ENCODE measurements at regions not wholly inside any gene's neighbourhood (a gene's known extent, or its start where the extent isn't known, plus 50 kb on each side); places are given as distances from the start of the nearest gene placed in this dataset.
A peak's percentile ranks its signal among the peaks of the same experiment; 100 is the strongest.

- no peak for DNase-seq (ENCODE audit: low read depth in 2 of 2)
Observed at GRCh38 chr12:127656266-127656665, 610.7 kb upstream of the TMEM132C start.

- DNase-seq (ENCODE audit: low read depth in 2 of 2): no peak
Observed at GRCh38 chr12:127657036-127657435, 609.9 kb upstream of the TMEM132C start.

GRCh38 chr12:127660961-127661360 lies 606.0 kb upstream of the TMEM132C start:
- DNase-seq (ENCODE audit: low read depth in 2 of 2): no peak

- no peak for DNase-seq (ENCODE audit: low read depth in 2 of 2)
Observed at GRCh38 chr12:127663716-127664115, 603.3 kb upstream of the TMEM132C start.

GRCh38 chr12:127664901-127665300 lies 602.1 kb upstream of the TMEM132C start:
- DNase-seq (ENCODE audit: low read depth in 2 of 2): no peak

- DNase-seq (ENCODE audit: low read depth in 2 of 2): no peak
Observed at GRCh38 chr12:127667131-127667685, 599.8 kb upstream of the TMEM132C start.

GRCh38 chr12:127670294-127670693 lies 596.7 kb upstream of the TMEM132C start:
- no peak for DNase-seq (ENCODE audit: low read depth in 2 of 2)

GRCh38 chr12:127670796-127671195 lies 596.2 kb upstream of the TMEM132C start:
- no peak for DNase-seq (ENCODE audit: low read depth in 2 of 2)

- DNase-seq (ENCODE audit: low read depth in 2 of 2): no peak
Observed at GRCh38 chr12:127675936-127676335, 591.0 kb upstream of the TMEM132C start.

GRCh38 chr12:127677537-127678131 lies 589.3 kb upstream of the TMEM132C start:
- DNase-seq (ENCODE audit: low read depth in 2 of 2): peak; percentile 4 to 25

- DNase-seq (ENCODE audit: low read depth in 2 of 2): no peak
Observed at GRCh38 chr12:127678945-127679344, 588.0 kb upstream of the TMEM132C start.

- no peak for DNase-seq (ENCODE audit: low read depth in 2 of 2)
Observed at GRCh38 chr12:127680516-127680915, 586.5 kb upstream of the TMEM132C start.

GRCh38 chr12:127681151-127681754 lies 585.7 kb upstream of the TMEM132C start:
- no peak for DNase-seq (ENCODE audit: low read depth in 2 of 2)

- no peak for DNase-seq (ENCODE audit: low read depth in 2 of 2)
Observed at GRCh38 chr12:127685491-127685890, 581.5 kb upstream of the TMEM132C start.

GRCh38 chr12:127685931-127686330 lies 581.0 kb upstream of the TMEM132C start:
- no peak for DNase-seq (ENCODE audit: low read depth in 2 of 2)

GRCh38 chr12:127687181-127687580 lies 579.8 kb upstream of the TMEM132C start:
- DNase-seq (ENCODE audit: low read depth in 2 of 2): no peak

- DNase-seq (ENCODE audit: low read depth in 2 of 2): no peak
Observed at GRCh38 chr12:127688906-127689428, 578.0 kb upstream of the TMEM132C start.

GRCh38 chr12:127690161-127690560 lies 576.8 kb upstream of the TMEM132C start:
- DNase-seq (ENCODE audit: low read depth in 2 of 2): no peak

- no peak for DNase-seq (ENCODE audit: low read depth in 2 of 2)
Observed at GRCh38 chr12:127696963-127697362, 570.0 kb upstream of the TMEM132C start.

GRCh38 chr12:127703026-127703425 lies 563.9 kb upstream of the TMEM132C start:
- DNase-seq (ENCODE audit: low read depth in 2 of 2): no peak

GRCh38 chr12:127711108-127711507 lies 555.9 kb upstream of the TMEM132C start:
- no peak for DNase-seq (ENCODE audit: low read depth in 2 of 2)

GRCh38 chr12:127712561-127712960 lies 554.4 kb upstream of the TMEM132C start:
- DNase-seq (ENCODE audit: low read depth in 2 of 2): no peak

- no peak for DNase-seq (ENCODE audit: low read depth in 2 of 2)
Observed at GRCh38 chr12:127716166-127716565, 550.8 kb upstream of the TMEM132C start.

Measured in activated CD4-positive, alpha-beta T cell treated with anti-CD3 and anti-CD28 coated beads for 24 hours (primary cell).